GM19397 (cell line): ENCODE measurements at regions not wholly inside any gene's neighbourhood (a gene's known extent, or its start where the extent isn't known, plus 50 kb on each side); places are given as distances from the start of the nearest gene placed in this dataset.
"Not testable (repeated sequence)": the region's sequence is repeated elsewhere in the genome, so short reads cannot be mapped to it uniquely, and the experiment has no call there.

Source experiments
- ATAC-seq: cut with Tn5 transposase; IDR thresholded peaks from one replicate; pipeline ENCODE4 v1.9.1; 2021; ENCODE audit warnings: mild to moderate bottlenecking, moderate library complexity; ENCODE audit not compliant: unreplicated experiment

DNA sequence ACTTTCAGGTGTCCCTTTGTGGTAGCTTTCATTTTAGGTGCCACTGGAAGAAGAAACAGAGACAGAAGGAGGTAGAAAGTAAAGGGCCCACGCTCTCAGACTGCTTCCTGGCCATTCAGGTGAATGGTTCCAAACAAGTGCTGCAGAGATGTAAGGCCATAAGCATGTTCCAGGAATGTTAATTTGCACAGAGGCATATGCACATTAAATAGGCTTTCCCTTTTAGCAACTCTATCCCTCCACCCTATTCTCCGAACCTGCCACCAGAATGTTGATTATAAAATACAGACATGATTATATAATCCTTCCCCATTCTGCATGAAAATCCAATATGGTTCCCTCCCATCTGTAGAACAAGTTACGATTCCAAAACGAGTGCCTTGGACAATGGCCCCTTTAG, 297.2 kb downstream of the C6orf118 start:
- no peak for ATAC-seq

DNA sequence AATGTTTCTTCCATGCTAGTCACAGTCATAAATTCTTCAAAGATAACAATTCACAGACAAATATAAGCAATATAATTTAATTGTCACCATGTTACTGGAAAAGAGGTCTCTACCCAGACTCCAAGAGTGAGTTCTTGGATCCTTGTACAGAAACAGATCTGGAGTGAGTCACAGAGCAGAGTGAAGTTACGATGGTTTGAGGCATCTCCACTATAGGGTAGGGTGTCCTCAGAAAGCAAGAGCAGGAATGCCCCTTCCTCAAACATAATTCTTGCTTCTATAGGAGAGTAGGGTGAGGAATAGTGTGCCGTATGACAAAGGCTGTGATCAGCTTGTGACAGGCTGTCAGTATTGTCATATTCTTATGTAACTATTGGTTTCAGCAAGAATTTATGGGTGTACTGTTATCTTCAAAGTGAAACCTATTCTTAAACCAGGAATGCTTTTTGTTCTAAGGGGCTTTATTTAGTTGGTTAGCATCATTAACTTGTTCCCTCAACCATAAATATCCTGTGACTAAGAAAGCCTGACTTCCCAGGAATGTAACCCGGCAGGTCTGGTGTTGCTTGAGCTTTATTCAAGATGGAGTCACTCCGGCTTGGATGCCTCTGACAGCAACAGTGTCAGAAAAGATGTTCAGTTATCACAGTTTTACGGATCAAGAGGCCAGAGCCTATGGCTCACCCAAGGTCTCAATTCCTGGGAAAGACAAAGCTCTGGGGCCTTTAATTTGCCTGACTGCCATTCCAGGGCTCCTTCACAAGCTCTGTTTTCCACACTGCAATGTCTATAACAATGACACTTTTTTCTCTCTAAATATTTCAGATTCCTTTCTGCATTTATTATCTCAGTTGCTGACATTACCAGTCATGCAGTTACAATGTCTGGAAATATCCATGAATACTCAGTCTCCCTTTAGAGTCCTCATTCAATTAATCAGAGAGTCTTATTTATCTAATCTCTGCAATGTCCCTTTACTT, 298.6 kb downstream of the C6orf118 start:
- ATAC-seq: no peak

DNA sequence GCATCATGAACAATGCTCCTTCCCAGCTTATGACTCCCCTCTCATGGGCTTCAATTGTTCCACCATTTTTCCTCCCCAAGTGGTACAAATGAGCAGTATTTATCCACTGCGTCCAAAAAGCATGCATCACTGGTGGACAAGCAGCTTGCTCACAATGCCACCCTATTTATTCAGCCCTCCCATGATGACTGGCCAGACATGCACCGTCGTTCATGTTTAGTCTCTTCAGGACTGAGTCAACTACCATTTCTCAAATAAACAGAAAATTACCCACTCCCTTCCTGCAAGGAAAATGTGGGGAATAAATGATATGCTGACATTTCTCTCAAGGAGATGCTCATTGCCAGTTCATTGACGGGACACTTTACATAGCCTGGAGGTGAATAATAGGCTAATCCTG, 300.4 kb downstream of the C6orf118 start:
- ATAC-seq: no peak

- ATAC-seq: no peak
Observed at GRCh38 chr6:165002866-165003265, 306.5 kb downstream of the C6orf118 start.

DNA sequence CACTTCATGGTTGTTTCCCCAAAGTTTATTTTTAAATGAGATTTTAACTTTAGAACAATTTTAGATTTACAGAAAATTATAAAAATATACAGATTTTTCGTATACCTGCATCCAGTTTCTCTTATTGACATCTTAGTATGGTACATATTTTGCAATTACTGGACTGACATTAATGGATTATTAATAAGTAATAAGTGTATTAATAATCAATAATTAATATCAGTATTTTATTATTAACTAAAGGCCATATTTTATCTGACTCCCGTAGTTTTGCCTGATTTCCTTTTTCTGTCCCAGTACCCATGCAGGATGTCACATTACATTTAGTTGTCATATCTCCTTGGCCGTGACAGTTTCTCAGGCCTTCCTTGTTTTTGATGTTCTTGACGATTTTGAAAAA, 307.0 kb downstream of the C6orf118 start:
- no peak for ATAC-seq

DNA sequence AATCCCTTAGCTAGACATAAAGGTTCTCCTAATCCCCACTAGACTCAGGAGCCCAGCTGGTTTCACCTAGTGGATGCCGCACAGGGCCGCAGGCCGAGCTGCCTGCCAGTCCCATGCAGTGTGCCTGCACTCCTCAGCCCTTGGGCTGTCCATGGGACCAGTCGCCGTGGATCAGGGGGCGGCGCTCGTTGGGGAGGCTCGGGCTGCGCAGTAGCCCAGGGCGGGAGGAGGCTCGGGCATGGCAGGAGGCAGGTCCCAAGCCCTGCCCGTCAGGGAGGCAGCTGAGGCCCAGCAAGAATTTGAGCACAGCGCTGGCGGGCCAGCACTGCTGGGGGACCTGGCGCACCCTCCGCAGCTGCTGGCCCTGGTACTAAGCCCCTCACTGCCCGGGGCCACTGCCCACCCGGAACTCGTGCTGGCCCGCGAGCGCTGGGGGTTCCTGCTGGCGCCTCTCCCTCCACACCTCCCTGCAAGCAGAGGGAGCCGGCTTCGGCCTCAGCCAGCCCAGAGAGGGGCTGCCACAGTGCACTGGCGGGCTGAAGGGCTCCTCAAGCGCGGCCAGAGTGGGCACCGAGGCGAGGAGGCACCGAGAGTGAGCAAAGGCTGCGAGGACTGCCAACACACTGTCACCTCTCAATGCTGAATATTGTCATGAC, 307.8 kb downstream of the C6orf118 start:
- ATAC-seq: no peak

- no peak for ATAC-seq
Observed at GRCh38 chr6:164998297-164998696, 311.1 kb downstream of the C6orf118 start.

GRCh38 chr6:164996838-164997237, 312.6 kb downstream of the C6orf118 start:
- no peak for ATAC-seq

GRCh38 chr6:164991573-164991972, 317.8 kb downstream of the C6orf118 start:
- no peak for ATAC-seq

GRCh38 chr6:164990901-164991300, 318.5 kb downstream of the C6orf118 start:
- ATAC-seq: no peak

DNA sequence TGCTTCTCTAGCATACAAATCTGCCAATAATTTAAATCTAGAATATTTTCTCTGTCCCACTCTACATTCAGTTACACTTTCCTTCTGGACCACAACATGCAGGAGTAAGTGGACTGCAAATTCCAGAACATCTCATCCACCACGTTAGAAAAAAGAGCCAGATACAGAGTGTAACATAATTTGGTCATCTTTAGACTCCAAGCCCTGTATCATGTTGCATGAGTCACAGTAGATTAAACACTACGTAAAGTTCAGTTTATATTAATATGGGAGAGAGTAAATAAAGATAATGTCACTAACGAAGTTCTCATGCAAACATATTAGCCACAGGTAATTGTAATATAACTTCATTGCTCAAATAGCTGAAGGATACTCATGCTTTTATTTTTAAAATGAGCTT, 327.0 kb downstream of the C6orf118 start:
- ATAC-seq: no peak

DNA sequence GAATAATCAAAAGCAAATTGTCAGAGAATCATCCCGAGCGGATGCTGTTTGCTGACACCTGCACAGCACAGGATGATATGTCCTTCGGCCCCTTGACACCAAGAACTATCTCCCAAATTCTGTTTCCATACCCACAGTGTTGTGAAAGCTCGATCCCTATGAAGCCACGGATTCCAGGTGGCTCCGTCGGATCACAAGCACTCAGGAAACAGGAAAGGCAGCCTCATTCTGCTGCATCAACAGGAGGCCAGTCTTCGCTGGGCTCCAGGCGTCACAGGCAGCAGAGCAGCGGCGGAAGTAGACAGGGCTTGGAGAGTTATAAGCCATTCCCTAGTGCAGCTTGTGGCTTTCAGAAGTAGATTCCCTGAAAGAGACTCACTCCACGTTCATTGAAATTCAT, 342.3 kb downstream of the C6orf118 start:
- ATAC-seq: no peak

DNA sequence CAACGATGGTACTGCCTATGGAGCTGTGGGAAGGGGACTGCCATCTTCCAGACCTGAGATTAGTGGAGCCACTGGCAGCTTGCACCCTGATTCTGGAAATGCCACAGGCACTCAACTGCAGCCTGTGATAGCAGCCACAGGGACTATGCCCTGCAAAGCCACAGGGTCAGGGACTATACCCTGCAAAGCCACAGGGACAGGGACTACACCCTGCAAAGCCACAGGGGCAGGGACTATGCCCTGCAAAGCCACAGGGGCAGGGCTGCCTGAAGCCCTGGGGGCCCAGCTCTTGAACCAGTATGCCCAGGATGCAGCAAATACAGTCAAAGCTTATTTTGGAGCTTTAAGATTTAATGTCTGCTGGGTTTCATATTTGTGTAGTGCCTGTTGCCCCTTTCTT, 346.6 kb downstream of the C6orf118 start:
- ATAC-seq: no peak

DNA sequence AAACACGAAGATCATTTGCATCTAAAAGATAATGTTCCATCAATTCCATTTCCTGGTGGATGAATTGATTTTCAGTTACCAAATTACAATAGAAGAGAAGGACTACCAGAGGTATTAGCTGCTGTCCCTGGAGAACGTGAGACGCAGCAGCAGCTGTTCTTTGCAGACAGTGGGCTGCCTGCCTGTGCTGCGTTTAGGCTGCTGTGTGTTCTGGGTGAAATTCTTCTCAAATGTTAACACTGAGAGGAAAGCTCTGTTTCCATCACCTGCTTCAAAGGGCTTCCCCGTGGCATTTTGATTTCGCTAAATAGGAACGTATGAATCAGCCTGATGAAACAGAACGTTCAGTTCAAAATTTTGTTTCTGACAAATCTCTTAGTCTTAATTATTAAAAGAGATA, 362.2 kb downstream of the C6orf118 start:
- ATAC-seq: no peak

DNA sequence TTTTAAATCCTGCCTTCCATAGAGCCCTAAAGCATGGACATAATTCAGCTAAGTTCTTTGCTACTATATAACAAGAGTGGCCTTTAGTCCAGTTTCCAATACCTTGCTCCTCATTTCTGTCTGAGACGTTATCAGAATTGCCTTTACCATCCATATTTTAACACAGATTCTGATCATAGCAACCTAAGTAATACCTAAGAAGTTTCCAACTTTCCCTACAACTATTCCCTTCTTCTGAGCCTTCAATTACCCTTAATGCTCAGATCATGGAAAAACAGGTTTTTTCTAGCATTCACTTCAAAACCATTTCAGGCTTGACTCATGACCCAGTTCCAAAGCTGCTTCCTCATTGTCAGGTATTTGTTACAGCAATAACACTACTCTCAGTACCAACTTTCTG, 367.1 kb downstream of the C6orf118 start:
- no peak for ATAC-seq

DNA sequence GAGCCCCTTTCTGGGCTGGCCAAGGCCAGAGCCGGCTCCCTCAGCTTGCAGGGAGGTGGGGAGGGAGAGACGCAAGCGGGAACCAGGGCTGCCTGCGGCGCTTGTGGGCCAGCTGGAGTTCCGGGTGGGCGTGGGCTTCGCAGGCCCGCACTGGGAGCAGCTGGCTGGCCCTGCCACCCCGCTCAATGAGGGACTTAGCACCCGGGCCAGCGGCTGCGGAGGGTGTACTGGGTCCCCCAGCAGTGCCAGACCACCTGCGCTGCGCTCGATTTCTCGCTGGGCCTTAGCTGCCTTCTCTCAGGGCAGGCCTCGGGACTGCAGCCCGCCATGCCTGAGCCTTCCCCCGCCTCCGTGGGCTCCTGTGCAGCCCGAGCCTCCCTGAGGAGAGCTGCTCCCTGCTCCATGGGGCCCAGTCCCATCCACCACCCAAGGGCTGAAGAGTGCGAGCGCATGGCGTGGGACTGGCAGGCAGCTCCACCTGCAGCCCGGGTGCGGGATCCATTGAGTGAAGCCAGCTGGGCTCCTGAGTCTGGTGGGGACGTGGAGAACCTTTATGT, 376.1 kb downstream of the C6orf118 start:
- not testable (repeated sequence) for ATAC-seq

GRCh38 chr6:164929408-164929977, 379.9 kb downstream of the C6orf118 start:
- ATAC-seq: no peak

DNA sequence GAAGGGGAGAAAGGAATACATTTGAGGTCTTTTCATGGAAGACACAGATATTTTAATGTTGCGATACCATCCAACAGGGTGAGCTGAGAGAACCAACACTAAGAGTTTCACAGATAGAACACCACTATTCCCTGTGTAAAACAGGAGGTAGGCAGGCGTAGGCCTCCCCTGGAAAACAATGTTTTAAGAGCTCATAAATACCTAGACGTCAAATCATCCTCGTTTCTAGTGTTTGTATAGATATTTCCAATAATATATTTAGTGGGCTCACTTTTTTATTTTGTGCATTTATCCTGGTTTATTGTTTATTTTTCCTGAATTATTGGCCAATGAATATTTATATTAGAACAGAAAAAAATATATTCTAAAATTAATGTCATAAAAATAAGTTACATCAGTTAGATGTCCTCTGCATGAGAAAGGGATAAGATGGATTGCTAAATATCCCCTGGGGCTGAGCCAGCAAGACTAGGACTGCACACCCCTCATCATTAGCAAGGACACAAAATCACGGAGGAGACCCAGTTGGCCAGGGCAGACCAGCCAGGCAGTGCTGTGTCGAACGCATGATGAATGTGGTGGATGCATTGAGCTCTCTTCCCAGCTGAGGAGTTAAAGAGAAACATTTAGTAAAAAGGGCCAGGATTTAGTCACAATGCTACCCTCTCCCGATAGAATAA, 380.5 kb downstream of the C6orf118 start:
- ATAC-seq: no peak

DNA sequence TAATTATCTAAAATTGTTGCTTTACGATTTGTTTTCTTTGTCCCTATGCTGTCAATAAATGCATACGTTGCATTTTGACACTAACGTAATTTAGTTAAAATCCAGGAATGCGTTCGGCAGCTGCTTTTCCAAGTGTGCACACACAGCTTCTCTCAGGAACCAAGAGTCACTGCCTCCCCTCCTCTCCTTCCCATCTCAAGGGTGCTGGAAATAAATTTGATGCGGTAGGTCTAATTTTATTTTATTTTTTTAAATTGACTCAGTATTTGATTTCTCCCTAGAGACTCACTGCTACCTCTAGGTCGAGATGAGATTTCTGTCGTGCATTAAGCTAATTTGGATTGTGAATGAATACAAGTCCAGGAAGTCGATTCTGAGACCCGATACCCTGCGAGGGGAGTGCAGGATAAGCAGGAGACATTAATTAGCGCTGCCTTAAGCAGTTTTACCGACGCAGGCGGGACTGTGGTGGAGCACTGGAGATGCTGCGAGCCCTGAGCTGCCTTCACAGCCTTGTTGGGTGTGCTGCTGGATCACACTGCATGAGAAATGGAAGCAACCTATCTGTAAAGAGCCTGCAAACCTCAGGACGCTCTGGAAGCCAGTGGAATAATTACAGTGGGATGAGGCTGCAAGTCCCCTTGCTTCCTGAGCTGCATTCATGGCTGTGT, 381.2 kb downstream of the C6orf118 start:
- ATAC-seq: no peak

- peak; percentile 95 for ATAC-seq
Observed at GRCh38 chr6:164927288-164928056, 381.9 kb downstream of the C6orf118 start.
